ENCODE measurements at regions not wholly inside any gene's neighbourhood (a gene's known extent, or its start where the extent isn't known, plus 50 kb on each side); places are given as distances from the start of the nearest gene placed in this dataset.

DNA sequence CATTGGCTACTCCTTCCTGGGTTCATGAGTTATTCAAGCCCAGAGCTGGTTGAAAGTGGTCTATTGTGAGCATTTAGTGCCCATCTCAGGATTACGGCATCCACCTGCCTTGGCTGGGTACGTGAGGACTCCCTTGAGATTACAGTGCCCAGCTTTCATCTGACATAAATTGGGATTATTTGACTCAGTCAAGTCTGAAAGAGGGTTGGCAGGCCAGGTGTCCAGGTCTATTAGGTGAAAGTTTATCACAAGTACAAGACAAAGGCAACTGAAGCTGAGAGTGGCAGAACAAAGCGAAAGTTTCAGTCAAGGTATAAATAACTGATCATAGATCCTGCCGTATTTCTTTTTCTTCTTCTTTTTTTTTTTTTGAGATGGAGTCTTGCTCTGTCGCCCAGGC, 84.6 kb upstream of the ATF7IP start:
- DNase-seq (ENCODE audit: low read depth) = no peak
- H3K4me3 ChIP-seq (ENCODE audit: low read depth, low read length) = no peak overlapping the region
- TF ChIP-seq, protein P1, sequence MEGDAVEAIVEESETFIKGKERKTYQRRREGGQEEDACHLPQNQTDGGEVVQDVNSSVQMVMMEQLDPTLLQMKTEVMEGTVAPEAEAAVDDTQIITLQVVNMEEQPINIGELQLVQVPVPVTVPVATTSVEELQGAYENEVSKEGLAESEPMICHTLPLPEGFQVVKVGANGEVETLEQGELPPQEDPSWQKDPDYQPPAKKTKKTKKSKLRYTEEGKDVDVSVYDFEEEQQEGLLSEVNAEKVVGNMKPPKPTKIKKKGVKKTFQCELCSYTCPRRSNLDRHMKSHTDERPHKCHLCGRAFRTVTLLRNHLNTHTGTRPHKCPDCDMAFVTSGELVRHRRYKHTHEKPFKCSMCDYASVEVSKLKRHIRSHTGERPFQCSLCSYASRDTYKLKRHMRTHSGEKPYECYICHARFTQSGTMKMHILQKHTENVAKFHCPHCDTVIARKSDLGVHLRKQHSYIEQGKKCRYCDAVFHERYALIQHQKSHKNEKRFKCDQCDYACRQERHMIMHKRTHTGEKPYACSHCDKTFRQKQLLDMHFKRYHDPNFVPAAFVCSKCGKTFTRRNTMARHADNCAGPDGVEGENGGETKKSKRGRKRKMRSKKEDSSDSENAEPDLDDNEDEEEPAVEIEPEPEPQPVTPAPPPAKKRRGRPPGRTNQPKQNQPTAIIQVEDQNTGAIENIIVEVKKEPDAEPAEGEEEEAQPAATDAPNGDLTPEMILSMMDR (IDR thresholded peaks at IDR 0.05; ENCODE audit: insufficient read depth, low read depth, low read length) = no peak

DNA sequence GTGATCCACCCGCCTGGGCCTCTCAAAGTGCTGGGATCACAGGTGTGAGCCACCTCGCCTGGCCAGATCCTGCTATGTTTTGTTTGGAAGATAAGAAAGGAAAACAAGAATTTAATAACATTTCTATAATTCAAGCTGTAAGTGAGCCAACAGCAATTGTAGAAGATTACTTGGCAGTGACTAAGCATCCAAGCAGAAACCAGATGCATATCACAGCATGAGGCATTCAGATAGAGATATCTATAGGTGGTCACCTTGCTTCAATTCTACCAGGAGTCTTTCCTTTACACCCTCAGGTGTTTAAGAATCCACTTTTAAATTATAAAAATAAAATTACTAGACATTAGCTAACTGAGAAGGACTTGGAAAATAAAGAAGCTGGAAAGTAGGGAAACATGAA, 83.9 kb upstream of the ATF7IP start:
- TF ChIP-seq, protein P1 (IDR thresholded peaks at IDR 0.05; ENCODE audit: insufficient read depth, low read depth, low read length) = no peak
- no peak overlapping the region for H3K4me3 ChIP-seq (ENCODE audit: low read depth, low read length)
- DNase-seq (ENCODE audit: low read depth) = no peak

GRCh38 chr12:14283489-14284144, 81.9 kb upstream of the ATF7IP start:
- no peak for DNase-seq (ENCODE audit: low read depth)
- TF ChIP-seq, protein P1 (IDR thresholded peaks at IDR 0.05; ENCODE audit: insufficient read depth, low read depth, low read length) = no peak
- H3K4me3 ChIP-seq (ENCODE audit: low read depth, low read length) = no peak overlapping the region

- DNase-seq (ENCODE audit: low read depth) = peak; percentile 94
- TF ChIP-seq, protein P1 (IDR thresholded peaks at IDR 0.05; ENCODE audit: insufficient read depth, low read depth, low read length) = peak; percentile 13
- no peak overlapping the region for H3K4me3 ChIP-seq (ENCODE audit: low read depth, low read length)
Observed at GRCh38 chr12:14284184-14284722, 81.2 kb upstream of the ATF7IP start.

DNA sequence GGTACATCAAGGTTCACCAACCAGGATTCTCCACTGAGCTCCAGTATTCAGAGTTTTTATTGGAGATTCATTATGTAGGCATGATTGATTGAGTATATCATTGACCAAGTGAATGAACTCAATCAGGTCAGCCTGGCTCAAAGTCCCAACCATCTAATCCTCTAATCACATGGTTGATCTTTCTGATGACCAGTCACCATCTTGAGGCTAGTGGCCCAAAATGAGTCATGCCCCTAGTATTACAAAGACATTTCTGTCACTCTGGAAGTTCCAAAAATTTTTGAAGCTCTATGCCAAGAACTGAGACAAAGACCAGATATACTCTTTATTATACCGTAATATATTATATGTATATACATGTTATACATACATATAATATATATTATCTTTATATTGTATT, 75.9 kb upstream of the ATF7IP start:
- no peak for DNase-seq (ENCODE audit: low read depth)
- TF ChIP-seq, protein P1 (IDR thresholded peaks at IDR 0.05; ENCODE audit: insufficient read depth, low read depth, low read length) = no peak
- no peak overlapping the region for H3K4me3 ChIP-seq (ENCODE audit: low read depth, low read length)

DNA sequence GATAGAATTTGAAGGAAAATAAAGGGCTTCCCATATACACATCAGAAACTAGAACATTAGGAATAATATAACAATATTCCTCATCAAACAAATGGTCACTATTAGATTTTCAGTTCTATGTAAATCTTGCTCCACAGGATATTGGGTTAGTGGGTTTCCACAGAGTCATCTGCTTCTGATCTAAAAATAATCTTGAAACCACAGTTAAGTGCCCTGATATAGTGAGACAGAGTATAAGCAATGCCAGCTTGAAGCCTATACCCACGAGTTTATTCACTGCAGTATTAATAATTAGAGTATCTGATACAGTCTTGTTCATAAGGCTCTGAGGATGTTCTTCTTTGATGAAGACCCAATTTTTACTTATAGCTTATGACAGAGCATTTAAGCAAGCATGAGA, 74.5 kb upstream of the ATF7IP start:
- no peak for DNase-seq (ENCODE audit: low read depth)
- no peak overlapping the region for H3K4me3 ChIP-seq (ENCODE audit: low read depth, low read length)
- TF ChIP-seq, protein P1 (IDR thresholded peaks at IDR 0.05; ENCODE audit: insufficient read depth, low read depth, low read length) = no peak
